C1 segment of cervical spinal cord (tissue), 14 donors: ENCODE measurements at regions not wholly inside any gene's neighbourhood (a gene's known extent, or its start where the extent isn't known, plus 50 kb on each side); places are given as distances from the start of the nearest gene placed in this dataset.
"Not testable (repeated sequence)": the region's sequence is repeated elsewhere in the genome, so short reads cannot be mapped to it uniquely, and the experiment has no call there.

Experiments
- DNase-seq, 14 donors: peaks; one replicate each; lab custom pipeline; 2025; lab: John Stamatoyannopoulos, UW

DNA sequence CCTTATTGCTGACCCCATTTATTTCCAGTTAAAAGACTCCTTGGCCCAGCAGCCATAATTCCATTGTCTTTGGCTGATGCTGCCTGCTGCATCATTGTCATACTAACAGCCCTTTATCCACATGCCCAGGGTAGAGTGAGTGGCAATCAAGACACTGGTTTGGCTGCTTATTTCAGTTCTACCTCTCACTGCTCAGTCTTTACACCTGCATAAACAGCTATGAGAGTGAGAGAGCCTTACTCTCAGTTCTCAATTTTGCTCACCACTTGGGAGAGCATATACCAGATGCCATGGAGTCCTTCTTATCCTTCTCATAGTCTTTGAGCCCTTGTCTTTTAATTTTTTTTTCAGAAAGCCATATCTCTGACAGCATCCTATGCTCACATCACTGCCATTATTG is 596.9 kb upstream of the CYLC2 start:
- no peak for DNase-seq

DNA sequence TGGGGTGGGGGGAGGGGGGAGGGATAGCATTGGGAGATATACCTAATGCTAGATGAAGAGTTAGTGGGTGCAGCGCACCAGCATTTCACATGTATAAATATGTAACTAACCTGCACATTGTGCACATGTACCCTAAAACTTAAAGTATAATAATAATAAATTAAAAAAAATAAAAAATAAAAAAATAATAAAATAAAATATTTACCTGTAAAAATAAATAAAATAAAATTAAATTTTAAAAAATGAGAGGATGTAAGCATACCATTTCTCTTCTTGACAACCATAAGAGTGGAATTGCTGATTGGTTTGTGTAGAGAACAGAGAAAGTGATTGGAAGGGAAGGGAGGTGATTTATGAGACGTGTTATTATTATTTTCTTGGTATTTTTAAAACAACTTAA is 609.5 kb upstream of the CYLC2 start:
- DNase-seq: not testable (repeated sequence)

DNA sequence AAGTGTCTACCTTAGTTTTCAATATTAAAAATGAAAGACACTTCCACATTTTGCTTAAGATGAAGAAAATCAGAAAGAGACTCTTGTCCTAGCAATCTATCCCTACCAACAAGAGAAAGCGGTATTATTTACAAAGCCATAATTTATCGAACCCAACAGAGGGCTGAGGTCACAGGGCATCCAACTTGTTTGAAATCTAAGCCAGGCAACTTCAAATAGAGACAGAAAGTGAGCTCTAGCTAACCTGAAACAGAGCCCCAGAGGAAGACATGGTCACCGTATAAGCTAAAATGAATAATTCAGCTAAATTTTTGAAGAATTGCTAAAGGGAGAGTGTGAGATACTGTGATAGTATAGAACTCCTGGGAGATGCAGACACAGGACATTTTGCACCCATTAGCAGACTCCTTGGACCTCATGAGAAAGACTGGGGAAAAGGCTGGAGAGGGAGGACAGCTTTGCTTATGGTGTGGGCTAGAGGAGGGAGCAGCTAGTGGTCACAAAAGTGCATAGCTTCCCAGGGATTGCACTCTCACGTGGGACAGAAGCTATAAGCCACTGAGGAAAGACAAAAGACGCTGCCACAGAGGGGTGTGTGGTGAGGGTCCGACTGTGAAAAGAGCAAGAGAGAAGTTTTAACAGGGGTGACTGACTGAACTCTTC is 624.2 kb upstream of the GRIN3A start:
- no peak for DNase-seq

DNA sequence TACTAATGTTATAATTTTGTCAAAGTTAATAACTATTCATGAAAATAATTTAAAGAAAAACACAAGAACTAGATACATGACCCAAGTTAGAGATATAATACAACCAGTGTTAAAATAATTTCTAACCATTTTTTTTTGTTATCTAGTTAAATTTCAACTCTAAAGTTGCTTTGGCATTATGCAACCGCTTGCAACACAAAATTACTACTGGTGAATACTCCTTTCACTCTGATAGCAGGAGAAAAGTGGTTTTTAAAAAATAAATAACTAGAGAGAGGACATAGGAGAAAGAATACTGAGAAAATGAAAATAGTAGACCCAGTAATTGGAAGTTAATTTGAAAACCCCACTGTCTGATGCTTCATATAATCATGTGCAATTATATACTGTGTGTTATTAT is 622.4 kb upstream of the GRIN3A start:
- DNase-seq: no peak

DNA sequence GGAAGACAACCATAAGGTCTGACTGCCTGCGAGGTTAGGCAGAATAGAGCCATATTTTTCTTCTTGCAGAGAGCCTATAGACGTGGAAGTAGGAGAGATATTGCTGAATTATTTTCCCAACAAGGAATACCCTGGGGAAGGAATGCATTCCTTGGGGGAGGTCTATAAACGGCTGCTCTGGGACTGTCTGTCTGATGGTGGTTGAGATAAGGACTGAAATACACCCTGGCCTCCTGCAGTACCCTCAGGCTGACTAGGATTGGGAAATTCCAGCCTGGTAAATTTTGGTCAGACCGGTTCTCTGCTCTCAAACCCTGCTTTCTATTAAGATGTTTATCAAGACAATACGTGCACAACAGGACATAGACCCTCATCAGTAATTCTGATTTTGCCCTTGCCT is 617.5 kb upstream of the GRIN3A start:
- DNase-seq: no peak

DNA sequence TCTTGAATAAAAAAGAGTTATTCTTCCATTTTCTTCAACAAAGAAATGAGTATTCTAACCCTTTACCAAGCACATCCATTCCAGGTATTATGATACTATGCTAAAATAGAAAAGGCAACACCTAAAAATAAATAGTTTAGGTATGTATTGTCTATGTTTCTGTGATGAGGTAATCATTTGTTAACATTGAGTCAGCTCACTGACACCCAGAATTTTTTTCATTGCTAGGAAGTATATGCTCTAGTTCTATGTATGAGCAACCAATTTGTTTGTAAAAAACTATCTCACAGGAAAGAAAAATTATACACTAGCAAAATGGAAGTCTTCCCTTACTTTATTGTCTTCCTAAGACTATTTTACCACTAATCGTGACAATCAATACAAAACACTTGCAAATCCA is 615.6 kb upstream of the GRIN3A start:
- DNase-seq: no peak

DNA sequence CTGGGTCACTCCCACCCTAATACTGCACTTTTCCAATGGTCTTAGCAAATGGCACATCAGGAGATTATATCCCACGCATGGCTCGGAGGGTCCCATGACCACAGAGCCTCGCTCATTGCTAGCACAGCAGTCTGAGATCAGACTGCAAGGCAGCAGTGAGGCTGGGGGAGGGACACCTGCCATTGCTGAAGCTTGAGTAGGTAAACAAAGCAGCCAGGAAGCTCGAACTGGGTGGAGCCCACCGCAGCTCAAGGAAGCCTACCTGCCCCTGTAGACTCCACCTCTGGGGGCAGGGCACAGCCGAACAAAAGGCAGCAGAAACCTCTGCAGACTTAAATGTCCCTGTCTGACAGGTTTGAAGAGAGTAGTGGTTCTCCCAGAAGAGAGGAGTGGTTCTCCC is 599.0 kb upstream of the GRIN3A start:
- not testable (repeated sequence) for DNase-seq

DNA sequence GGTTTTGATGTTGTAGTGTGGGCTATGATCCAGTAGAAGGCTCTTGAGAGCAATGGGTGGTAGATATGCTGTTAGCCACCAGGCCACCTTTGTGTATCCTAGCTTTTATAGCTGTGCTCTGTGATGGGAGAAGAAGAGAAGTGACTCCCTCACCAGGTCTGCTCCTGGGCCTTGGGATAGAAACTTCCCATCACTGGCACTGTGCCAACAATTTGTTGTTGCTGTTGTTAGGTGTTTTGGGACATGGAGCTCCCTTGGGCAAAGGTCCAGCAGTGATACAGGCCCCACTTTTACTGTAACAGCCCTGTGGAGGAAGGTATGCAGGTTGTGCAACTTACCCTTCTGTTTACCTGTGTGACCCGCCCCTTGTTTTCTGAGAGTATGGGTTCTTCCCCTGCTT is 570.9 kb upstream of the GRIN3A start:
- no peak for DNase-seq

DNA sequence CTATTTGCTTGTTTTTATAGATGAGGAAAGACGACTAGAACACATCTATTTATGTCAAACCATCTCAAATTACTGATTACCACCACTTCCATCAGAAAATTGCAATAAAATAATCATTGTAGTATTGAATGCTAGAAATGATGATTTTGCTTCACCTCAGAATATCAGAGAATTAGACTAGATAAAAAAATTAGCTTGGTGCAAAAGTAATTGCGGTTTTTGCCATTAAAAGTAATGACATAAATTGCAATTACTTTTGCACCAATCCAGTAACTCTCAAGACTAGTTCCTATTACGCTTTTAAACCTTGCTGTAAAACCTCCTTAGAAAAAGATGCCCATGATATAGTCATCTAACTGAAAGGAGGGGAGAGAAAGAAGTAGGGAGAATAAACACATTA is 556.7 kb upstream of the GRIN3A start:
- DNase-seq: no peak

DNA sequence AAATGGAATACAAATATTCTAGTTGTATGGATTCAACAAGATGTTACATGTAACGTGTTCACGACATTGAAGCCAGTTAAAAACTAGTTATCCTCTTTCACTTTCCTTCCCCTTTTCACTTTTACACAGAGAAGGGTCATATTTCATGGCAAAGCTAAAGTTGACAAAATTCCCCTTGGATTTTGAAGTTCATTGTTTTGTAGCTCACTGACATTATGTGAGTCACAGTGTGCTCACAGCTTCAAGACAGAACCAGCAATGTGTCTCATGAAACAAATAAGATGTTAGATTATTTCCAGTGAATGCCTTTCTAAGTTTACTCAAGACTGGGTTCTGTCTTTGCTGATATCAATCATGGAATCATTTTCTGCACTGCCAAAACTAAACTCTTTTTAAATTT is 535.5 kb upstream of the GRIN3A start:
- no peak for DNase-seq

DNA sequence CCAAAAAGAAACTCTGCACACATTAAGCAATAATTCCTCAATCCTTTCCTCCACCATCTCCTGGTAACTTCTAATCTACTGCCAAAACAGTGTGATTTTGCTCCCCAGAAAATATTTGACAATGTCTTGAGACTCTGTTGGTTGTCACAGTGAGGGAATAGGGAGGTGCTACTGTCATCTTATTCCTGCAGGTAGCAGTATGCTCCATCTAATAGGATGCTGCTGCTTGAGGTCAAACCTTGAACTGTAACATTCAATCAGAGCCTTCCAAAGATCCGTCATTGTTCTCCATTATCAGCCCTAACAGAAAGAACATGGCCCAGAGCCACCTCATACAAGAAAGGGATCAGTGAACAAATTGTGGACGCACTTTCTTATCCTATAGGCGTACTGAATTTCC is 514.7 kb upstream of the GRIN3A start:
- DNase-seq: no peak

DNA sequence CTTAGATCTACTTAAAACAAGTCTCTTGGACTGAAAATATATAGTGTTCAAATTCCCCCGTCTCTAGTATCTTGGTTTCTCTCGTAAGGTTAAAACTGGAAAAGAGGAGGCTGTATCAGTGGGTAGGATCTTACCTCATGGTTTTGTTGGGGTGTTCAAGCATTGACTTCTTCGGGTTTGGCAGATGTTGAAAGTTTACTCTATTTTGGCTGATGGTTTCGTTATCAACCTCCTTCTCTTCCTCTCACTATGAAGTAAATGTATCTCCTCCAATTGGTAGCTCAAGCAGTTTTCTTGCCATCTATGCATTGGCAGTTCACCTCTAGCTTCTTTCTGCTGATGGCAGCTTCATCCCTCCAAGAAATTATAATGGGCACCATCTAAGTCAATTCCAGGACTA is 506.5 kb upstream of the GRIN3A start:
- DNase-seq: no peak

DNA sequence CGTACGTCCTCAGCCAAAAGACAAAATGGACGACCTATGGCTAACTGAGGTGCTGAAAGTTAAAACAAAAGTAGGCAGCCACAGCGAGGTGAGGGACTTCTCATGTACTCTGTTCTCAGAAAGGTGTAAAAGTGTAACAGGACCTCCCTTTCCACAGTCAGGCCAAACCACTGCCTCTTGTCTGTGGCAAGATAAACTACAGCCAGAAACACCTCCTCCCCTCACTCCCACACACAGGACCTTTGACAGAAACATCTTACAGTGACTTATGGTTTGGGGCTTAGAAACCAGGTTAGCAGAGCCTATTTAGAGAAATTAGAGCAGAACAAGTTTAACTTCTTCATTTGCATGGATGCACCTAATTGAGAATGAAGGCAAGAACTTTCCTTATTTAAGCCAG is 499.1 kb upstream of the GRIN3A start:
- no peak for DNase-seq

DNA sequence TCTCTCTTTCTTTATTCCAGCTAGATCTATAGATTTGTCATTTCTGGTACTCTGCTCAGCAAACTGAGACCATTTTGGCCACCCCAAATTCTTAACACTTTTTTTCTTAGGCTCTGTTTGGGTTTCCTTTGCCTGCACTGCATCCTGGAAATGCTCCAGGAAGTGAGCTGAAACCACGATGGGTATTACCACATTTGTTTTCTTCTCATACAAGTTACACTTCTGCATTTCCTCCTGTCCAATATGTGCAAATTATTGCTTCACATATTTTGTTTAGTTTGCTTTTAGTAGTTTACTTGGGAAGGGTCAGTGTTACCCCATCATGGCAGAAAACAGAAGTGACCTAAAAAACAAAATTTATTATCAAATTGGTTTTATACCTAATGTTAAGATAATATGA is 498.6 kb upstream of the GRIN3A start:
- no peak for DNase-seq

DNA sequence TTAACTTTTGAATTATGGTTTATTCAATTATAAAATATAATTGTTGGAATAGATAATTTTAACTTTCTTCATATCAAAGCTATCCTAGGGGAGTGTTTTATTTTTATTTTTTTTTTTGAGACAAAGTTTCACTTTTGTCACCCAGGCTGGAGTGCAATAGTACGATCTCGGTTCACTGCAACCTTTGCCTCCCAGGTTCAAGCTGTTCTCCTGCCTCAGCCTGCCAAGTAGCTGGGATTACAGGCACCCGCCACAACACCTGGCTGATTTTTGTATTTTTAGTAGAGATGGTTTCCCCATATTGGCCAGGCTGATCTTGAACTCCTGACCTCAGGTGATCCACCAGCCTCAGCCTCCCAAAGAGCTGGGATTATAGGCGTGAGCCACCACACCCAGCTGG is 489.0 kb upstream of the GRIN3A start:
- not testable (repeated sequence) for DNase-seq

DNA sequence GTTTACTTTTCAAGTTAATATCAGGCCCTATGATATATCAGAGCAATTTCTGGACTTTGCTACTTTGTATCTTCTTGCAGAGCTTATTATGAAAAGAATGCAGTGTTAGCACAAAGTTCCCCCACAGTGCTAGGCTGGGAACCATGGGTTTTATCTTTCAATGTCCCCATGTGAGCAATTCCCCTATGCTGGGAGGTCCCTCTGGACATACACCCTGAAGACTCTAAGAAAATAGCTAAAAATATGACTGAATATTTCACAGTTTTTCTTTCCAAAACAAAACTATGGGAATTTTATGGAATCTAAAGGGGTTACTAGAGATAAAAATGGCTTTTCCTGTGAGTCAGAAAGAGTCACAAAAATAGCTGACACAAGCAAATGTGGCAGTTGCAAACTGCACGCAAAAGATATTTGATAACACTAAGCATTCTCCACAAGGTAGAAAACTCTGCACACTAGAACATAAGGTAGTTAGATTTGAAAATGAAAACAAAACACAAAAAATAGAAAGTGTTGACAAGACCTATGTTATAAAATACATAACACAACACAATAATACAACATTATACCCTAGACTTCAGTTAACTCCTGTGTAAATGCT is 487.5 kb upstream of the GRIN3A start:
- no peak for DNase-seq

DNA sequence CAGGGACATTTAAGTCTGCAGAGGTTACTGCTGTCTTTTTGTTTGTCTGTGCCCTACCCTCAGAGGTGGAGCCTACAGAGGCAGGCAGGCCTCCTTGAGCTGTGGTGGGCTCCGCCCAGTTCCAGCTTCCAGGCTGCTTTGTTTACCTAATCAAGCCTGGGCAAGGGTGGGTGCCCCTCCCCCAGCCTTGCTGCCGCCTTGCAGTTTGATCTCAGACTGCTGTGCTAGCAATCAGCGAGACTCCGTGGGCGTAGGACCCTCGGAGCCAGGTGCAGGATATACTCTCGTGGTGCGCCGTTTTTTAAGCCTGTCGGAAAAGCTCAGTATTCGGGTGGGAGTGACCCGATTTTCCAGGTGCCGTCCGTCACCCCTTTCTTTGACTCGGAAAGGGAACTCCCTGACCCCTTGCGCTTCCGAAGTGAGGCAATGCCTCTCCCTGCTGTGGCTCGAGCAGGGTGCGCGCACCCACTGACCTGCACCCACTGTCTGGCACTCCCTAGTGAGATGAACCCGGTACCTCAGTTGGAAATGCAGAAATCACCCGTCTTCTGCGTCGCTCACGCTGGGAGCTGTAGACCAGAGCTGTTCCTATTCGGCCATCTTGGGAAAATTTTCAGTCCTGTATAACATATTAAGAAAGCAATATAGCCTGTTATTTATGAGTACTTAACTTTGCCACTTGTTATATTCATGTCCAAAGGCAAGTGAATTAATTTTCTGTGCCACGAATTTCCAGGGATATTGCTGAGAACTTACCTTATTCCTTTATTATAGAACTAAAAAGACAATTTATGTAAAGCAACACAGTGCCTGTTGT is 485.1 kb upstream of the GRIN3A start:
- not testable (repeated sequence) for DNase-seq

DNA sequence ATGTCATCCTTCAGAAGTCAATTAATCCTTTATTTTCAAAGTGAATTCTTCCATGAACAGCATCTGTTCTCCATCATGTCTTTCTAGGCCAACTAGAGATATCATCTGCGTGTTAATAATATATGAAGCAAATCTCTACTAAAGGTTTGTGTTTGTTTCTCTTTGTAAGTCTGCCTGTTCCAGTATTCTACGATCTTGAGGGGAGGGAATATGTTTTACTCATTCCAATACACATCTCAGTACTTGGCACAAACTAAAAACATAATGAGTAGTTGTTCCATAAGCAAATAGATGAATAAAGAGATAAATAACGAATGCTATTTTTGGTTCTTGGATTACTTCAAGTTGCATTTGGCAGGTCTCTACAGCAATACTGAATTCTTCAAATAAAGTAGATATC is 470.7 kb upstream of the GRIN3A start:
- DNase-seq: no peak

DNA sequence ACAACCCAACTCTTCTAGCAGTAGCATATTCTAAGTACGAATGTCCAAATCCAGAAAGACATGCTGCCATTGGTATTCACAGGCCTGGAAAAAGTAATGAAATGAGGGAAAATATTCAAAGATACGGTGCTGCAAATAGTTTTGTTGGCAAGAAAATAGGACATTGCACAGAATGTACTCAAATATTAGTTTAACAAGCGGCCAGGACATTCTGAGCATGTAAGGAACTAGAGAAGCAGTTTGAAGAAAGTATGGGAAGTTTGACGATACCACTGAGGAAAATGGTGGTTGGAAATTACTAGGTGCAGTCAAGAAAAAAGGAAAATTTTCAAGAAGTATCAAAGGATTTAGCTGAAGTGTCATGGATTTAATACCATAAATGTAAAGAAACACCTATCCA is 468.0 kb upstream of the GRIN3A start:
- DNase-seq: no peak

DNA sequence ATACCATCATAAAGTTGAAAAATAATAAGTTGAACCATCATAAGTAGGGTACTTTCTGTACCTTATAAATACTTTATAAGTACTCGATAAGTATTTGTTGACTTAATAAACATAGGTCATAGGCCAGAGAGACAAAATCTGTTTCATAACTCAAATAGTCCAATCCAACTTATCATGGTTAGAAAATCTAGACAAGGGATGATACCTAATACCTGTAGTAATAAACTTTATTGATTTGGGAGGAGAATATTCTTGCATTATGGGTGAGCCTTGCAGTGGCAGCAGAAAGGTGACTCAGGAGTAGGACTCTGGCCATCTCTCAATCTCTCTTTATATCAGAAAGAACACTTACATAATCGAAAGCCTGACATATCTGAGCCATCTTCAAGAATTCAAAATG is 466.8 kb upstream of the GRIN3A start:
- no peak for DNase-seq

DNA sequence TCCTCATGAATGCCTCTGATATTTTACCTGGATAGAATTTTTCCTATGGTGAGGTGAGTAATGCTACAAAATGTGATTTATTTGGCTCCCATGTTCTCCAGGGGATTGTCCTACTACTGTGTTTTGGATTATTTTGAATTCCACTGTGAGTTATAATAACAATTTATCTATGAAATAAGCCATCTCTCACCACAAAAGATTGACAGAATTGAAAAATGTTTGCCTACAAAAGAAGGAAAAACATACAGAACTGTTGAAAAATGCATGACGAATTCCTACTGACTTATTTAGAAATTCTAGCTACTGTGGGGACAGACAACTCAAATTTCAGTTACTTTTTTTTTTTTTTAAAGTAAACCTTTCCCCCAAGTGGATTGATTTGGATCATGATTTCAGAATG is 463.7 kb upstream of the GRIN3A start:
- no peak for DNase-seq

DNA sequence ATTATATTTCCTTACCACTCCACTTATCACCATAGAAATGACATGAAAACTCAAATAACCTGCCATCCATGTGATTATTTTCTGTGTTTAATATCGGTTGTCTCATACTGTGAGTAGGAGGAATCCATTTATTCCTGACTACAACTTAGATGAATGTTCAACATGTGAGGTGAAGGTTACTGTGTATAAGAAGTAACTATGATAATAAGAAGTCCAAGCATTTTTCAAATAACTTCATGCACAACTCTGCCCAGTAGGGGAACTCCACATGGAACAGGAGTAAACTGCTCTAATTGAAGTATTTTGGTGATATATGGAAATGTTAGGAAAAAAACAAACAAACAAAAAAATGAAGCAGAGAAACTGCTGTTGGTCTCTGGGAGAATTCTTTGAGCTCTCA is 447.5 kb upstream of the GRIN3A start:
- DNase-seq: no peak

DNA sequence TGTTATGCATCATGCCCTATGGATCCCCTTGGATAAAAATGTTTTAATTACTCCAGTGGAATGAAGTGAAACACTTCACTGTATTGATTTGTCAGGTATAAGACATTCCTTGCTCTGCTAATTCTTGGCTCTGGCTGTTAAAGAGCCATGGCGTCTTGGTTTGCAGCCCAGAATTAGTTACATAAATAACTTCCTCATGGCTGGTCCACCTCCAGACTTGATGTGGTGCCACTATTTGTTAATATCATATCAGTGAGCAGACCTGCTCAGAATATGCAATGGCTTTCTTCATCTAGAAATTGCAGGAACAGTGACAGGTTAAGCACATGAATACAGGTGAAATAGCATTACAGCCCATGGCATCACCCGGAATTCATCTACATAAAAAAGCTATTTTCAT is 446.9 kb upstream of the GRIN3A start:
- DNase-seq: peak in 1 of 14 donors; percentile 11
